OCI-LY7 (cell line): ENCODE measurements at regions not wholly inside any gene's neighbourhood (a gene's known extent, or its start where the extent isn't known, plus 50 kb on each side); places are given as distances from the start of the nearest gene placed in this dataset.
"Not testable (repeated sequence)": the region's sequence is repeated elsewhere in the genome, so short reads cannot be mapped to it uniquely, and the experiment has no call there.

Source experiments
- BruUV-seq: library from RNA; stranded (reverse); fragments of 400-500 nt; replicated peaks from 2 replicates; lab custom pipeline; 2021; lab: Mats Ljungman, UMichigan
- CTCF ChIA-PET: fragments of 300-600 bp; sonication (Branson Sonifier 250); formaldehyde crosslinking; loops from one replicate; lab custom pipeline; 2022; ENCODE audit warnings: antibody characterized with exemption; ENCODE audit not compliant: unreplicated experiment; lab: Charles Lee
- POLR2A ChIA-PET: fragments of 300-600 bp; sonication (Branson Sonifier 250); formaldehyde crosslinking; loops from one replicate; lab custom pipeline; 2022; ENCODE audit warnings: antibody characterized with exemption; lab: Charles Lee
- DNase-seq: peaks from one replicate; pipeline ENCODE4 v3.0.0-alpha.2; 2015; ENCODE audit warnings: low spot score
- H2AFZ ChIP-seq: fragments of 200-600 bp; sonication (generic), shearing (Covaris generic); 2 replicates; pipeline ENCODE4 v1.6.1; 2014; ENCODE audit warnings: mild to moderate bottlenecking, antibody characterized with exemption, low read length, moderate library complexity
- H3K27ac ChIP-seq: fragments of 200-600 bp; sonication (generic); 2 replicates; pipeline ENCODE4 v1.5.1; 2014; ENCODE audit warnings: mixed run types, low read depth, mild to moderate bottlenecking, moderate library complexity, low read length, inconsistent platforms; ENCODE audit not compliant: poor library complexity, severe bottlenecking
- H3K36me3 ChIP-seq: fragments of 200-600 bp; sonication (generic); 2 replicates; pipeline ENCODE4 v1.6.1; 2014; ENCODE audit warnings: mild to moderate bottlenecking, antibody characterized with exemption, low read length, moderate library complexity, mixed read lengths; ENCODE audit not compliant: insufficient read depth
- H3K4me1 ChIP-seq: fragments of 200-600 bp; sonication (generic); 2 replicates; pipeline ENCODE4 v1.5.1; 2014; ENCODE audit warnings: mild to moderate bottlenecking, low read length; ENCODE audit not compliant: insufficient read depth, poor library complexity, severe bottlenecking
- H3K4me2 ChIP-seq: fragments of 200-600 bp; sonication (generic); 2 replicates; pipeline ENCODE4 v1.6.1; 2014; ENCODE audit warnings: mild to moderate bottlenecking, low read length
- H3K4me3 ChIP-seq: fragments of 200-600 bp; sonication (generic); 2 replicates; pipeline ENCODE4 v1.5.1; 2014; ENCODE audit warnings: mild to moderate bottlenecking, low read depth, low read length; ENCODE audit not compliant: poor library complexity, severe bottlenecking
- H3K79me2 ChIP-seq: fragments of 200-600 bp; sonication (generic); 2 replicates; pipeline ENCODE4 v1.6.1; 2016; ENCODE audit warnings: low read depth, mild to moderate bottlenecking, low read length, moderate library complexity, mixed read lengths; ENCODE audit not compliant: insufficient read depth
- H3K9me2 ChIP-seq: fragments of 200-600 bp; sonication (generic); 2 replicates; pipeline ENCODE4 v1.6.1; 2016; ENCODE audit warnings: mild to moderate bottlenecking, low read length, mixed read lengths; ENCODE audit not compliant: insufficient read depth
- H3K9me3 ChIP-seq: fragments of 200-600 bp; sonication (generic); 2 replicates; pipeline ENCODE4 v1.6.1; 2014; ENCODE audit warnings: mild to moderate bottlenecking, mixed run types, low read length, mixed read lengths
- H4K20me1 ChIP-seq: fragments of 200-600 bp; sonication (generic); 2 replicates; pipeline ENCODE4 v1.6.1; 2014; ENCODE audit warnings: mild to moderate bottlenecking, antibody characterized with exemption, low read length, moderate library complexity, mixed read lengths; ENCODE audit not compliant: insufficient read depth
- EZH2phosphoT487 ChIP-seq: fragments of 200-600 bp; sonication (generic); IDR thresholded peaks from 2 replicates; pipeline ENCODE4 v1.6.1; 2018; ENCODE audit warnings: low read depth, borderline replicate concordance, mild to moderate bottlenecking, mixed run types, antibody characterized with exemption, low read length, moderate library complexity, mixed read lengths
- intact Hi-C: fragments of 100-400 bp; cut with micrococcal nuclease; formaldehyde crosslinking; loops from one replicate; pipeline ENCODE4 v1.10.0; 2022; ENCODE audit not compliant: unreplicated experiment
- TF ChIP-seq, protein P1 (sequence below): fragments of 200-600 bp; sonication (generic); conservative IDR thresholded peaks from 2 replicates; pipeline ENCODE4 v1.5.1; 2014; ENCODE audit warnings: mild to moderate bottlenecking, antibody characterized with exemption, low read length, moderate library complexity, mixed read lengths

DNA sequence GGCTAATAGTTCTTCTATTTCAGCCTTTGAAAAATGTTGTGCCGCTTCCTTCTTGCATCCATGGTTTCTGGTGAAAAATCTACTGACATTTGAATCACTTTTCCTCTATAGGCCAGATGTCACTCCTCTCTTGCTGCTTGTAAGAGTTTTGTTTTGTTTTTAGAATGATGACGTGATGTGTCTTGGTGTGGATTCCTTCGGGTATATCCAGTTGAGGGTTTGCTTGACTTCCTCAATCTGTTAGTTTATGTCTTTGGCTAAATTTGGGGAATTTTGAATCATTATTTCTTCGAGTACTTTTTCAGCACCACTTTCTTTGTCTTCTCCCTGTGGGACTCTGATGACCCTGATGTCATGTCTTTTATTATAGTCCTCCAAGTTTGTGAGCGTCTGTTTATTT is 175.5 kb downstream of the MYLK4 start:
- no peak overlapping the region for H3K4me2 ChIP-seq
- H2AFZ ChIP-seq = no peak overlapping the region
- TF ChIP-seq EZH2phosphoT487 = no peak
- TF ChIP-seq, protein P1, sequence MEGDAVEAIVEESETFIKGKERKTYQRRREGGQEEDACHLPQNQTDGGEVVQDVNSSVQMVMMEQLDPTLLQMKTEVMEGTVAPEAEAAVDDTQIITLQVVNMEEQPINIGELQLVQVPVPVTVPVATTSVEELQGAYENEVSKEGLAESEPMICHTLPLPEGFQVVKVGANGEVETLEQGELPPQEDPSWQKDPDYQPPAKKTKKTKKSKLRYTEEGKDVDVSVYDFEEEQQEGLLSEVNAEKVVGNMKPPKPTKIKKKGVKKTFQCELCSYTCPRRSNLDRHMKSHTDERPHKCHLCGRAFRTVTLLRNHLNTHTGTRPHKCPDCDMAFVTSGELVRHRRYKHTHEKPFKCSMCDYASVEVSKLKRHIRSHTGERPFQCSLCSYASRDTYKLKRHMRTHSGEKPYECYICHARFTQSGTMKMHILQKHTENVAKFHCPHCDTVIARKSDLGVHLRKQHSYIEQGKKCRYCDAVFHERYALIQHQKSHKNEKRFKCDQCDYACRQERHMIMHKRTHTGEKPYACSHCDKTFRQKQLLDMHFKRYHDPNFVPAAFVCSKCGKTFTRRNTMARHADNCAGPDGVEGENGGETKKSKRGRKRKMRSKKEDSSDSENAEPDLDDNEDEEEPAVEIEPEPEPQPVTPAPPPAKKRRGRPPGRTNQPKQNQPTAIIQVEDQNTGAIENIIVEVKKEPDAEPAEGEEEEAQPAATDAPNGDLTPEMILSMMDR = no peak
- H3K27ac ChIP-seq = no peak overlapping the region
- DNase-seq = no peak
- POLR2A ChIA-PET = no interaction called here
- intact Hi-C loops = no loop called here
- H3K4me1 ChIP-seq = no peaks in the 10 kb centered on the region
- H3K9me2 ChIP-seq = no peaks in the 10 kb centered on the region
- no peak overlapping the region for H3K4me3 ChIP-seq
- no peaks in the 10 kb centered on the region for H4K20me1 ChIP-seq
- H3K79me2 ChIP-seq = no peaks in the 10 kb centered on the region
- CTCF ChIA-PET = no interaction called here
- no peaks in the 10 kb centered on the region for H3K36me3 ChIP-seq
- H3K9me3 ChIP-seq = no peaks in the 10 kb centered on the region
- BruUV-seq = no TSS peak

DNA sequence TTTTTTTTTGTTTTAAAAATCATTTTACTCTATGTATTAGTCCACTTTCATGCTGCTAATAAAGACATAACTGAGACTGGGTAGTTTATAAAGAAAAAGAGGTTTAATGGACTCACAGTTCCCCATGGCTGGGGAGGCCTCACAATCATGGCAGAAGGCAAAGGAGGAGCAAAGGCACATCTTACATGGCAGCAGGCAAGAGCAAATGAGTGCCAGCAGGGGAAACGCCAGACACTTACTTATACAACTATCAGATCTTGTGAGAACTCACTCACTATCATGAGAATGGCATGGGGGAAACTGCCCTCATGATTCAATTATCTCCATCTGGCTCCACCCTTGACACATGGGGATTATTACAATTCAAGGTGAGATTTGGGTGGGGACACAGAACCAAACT is 181.3 kb downstream of the MYLK4 start:
- H3K9me3 ChIP-seq, H3K4me2 ChIP-seq, H3K36me3 ChIP-seq, BruUV-seq, POLR2A ChIA-PET, H3K4me3 ChIP-seq, H3K9me2 ChIP-seq, intact Hi-C loops, H2AFZ ChIP-seq, H3K79me2 ChIP-seq, H3K4me1 ChIP-seq, H3K27ac ChIP-seq, CTCF ChIA-PET, DNase-seq, H4K20me1 ChIP-seq: not testable (repeated sequence)

DNA sequence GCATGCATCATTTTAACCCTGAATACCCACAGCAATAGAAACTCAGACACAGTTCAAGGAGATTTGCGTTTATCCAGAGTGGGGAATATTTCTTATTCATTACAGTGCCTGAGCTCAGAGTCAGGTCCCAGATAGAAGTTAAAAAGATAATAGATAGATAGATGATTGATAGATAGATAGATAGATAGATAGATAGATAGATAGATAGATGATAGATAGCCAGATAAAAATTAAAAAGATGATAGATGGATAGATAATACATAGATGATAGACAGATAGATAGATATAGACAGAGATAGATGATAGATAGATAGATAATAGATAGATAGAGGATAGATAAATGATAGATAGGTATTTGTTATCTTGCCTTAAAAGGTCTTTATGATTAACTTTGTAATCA is 184.7 kb downstream of the MYLK4 start:
- BruUV-seq = no TSS peak
- no peaks in the 10 kb centered on the region for H3K9me3 ChIP-seq
- no peaks in the 10 kb centered on the region for H4K20me1 ChIP-seq
- H3K27ac ChIP-seq = no peak overlapping the region
- H3K4me3 ChIP-seq = no peak overlapping the region
- H3K36me3 ChIP-seq = no peaks in the 10 kb centered on the region
- H3K79me2 ChIP-seq = no peaks in the 10 kb centered on the region
- ChIA-PET POLR2A (interaction anchor here (0.6 kb wide), 1 partner anchor 1627 kb away, joined by 3 read pairs; no protein-coding TSS in a partner anchor), CTCF (no interaction called here)
- DNase-seq = no peak
- no peak overlapping the region for H3K4me2 ChIP-seq
- H2AFZ ChIP-seq = no peak overlapping the region
- H3K4me1 ChIP-seq = no peaks in the 10 kb centered on the region
- intact Hi-C loops = no loop called here
- no peaks in the 10 kb centered on the region for H3K9me2 ChIP-seq
- TF ChIP-seq EZH2phosphoT487 = no peak
- TF ChIP-seq, protein P1 = no peak
